ENCODE measurements at regions not wholly inside any gene's neighbourhood (a gene's known extent, or its start where the extent isn't known, plus 50 kb on each side); places are given as distances from the start of the nearest gene placed in this dataset.

DNA sequence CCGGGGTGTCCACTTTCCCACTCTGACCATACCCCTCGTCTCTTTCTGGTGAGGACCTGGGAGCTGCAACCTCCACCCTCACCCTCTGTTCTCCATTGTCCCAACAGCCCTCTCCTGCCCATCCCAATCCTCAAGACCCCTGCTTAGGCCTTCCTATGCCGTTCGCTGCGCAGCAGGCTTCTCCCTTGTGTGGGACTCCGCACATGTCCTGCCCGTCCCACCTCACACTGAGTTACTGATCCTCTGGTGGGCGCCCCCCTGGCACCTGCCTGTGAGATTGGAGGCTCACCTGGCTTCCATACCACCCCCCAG lies 119.5 kb upstream of the SNTG2 start:
- DNase-seq (ENCODE audit: low spot score): no peak
- peaks cover 11% of the 10 kb centered on the region for H3K27me3 Mint-ChIP-seq (ENCODE audit: insufficient read depth, low read depth, poor library complexity)
- no peaks in the 10 kb centered on the region for H3K27me3 ChIP-seq (ENCODE audit: insufficient read depth)
- TF ChIP-seq ZNF331 (CRISPR knock-in tag; IDR thresholded peaks at IDR 0.05; ENCODE audit: low read depth) (no peak), ZNF114 (CRISPR knock-in tag; IDR thresholded peaks at IDR 0.05) (no peak), POLR2AphosphoS5 (IDR thresholded peaks at IDR 0.05; ENCODE audit: low read depth) (no peak), EZH2 (IDR thresholded peaks at IDR 0.05; ENCODE audit: low read depth, unreplicated experiment) (no peak), JUNB (IDR thresholded peaks at IDR 0.05; ENCODE audit: unreplicated experiment) (no peak), EZH2phosphoT487 (IDR thresholded peaks at IDR 0.05; ENCODE audit: unreplicated experiment) (no peak), STAT1 (IDR thresholded peaks at IDR 0.05; ENCODE audit: unreplicated experiment) (no peak), CREB1 (CRISPR knock-in tag; IDR thresholded peaks at IDR 0.05; ENCODE audit: low read depth) (no peak), NANOG (IDR thresholded peaks at IDR 0.05; ENCODE audit: borderline replicate concordance) (no peak)
- TF ChIP-seq, protein P1, sequence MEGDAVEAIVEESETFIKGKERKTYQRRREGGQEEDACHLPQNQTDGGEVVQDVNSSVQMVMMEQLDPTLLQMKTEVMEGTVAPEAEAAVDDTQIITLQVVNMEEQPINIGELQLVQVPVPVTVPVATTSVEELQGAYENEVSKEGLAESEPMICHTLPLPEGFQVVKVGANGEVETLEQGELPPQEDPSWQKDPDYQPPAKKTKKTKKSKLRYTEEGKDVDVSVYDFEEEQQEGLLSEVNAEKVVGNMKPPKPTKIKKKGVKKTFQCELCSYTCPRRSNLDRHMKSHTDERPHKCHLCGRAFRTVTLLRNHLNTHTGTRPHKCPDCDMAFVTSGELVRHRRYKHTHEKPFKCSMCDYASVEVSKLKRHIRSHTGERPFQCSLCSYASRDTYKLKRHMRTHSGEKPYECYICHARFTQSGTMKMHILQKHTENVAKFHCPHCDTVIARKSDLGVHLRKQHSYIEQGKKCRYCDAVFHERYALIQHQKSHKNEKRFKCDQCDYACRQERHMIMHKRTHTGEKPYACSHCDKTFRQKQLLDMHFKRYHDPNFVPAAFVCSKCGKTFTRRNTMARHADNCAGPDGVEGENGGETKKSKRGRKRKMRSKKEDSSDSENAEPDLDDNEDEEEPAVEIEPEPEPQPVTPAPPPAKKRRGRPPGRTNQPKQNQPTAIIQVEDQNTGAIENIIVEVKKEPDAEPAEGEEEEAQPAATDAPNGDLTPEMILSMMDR (conservative IDR thresholded peaks at IDR 0.05; ENCODE audit: low read depth in 2 of 2): no peak
- TF ChIP-seq, protein P2, sequence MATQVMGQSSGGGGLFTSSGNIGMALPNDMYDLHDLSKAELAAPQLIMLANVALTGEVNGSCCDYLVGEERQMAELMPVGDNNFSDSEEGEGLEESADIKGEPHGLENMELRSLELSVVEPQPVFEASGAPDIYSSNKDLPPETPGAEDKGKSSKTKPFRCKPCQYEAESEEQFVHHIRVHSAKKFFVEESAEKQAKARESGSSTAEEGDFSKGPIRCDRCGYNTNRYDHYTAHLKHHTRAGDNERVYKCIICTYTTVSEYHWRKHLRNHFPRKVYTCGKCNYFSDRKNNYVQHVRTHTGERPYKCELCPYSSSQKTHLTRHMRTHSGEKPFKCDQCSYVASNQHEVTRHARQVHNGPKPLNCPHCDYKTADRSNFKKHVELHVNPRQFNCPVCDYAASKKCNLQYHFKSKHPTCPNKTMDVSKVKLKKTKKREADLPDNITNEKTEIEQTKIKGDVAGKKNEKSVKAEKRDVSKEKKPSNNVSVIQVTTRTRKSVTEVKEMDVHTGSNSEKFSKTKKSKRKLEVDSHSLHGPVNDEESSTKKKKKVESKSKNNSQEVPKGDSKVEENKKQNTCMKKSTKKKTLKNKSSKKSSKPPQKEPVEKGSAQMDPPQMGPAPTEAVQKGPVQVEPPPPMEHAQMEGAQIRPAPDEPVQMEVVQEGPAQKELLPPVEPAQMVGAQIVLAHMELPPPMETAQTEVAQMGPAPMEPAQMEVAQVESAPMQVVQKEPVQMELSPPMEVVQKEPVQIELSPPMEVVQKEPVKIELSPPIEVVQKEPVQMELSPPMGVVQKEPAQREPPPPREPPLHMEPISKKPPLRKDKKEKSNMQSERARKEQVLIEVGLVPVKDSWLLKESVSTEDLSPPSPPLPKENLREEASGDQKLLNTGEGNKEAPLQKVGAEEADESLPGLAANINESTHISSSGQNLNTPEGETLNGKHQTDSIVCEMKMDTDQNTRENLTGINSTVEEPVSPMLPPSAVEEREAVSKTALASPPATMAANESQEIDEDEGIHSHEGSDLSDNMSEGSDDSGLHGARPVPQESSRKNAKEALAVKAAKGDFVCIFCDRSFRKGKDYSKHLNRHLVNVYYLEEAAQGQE (IDR thresholded peaks at IDR 0.05; ENCODE audit: unreplicated experiment): no peak
- TF ChIP-seq, protein P3, sequence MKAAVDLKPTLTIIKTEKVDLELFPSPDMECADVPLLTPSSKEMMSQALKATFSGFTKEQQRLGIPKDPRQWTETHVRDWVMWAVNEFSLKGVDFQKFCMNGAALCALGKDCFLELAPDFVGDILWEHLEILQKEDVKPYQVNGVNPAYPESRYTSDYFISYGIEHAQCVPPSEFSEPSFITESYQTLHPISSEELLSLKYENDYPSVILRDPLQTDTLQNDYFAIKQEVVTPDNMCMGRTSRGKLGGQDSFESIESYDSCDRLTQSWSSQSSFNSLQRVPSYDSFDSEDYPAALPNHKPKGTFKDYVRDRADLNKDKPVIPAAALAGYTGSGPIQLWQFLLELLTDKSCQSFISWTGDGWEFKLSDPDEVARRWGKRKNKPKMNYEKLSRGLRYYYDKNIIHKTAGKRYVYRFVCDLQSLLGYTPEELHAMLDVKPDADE (IDR thresholded peaks at IDR 0.05): no peak
- TF ChIP-seq, protein P4, sequence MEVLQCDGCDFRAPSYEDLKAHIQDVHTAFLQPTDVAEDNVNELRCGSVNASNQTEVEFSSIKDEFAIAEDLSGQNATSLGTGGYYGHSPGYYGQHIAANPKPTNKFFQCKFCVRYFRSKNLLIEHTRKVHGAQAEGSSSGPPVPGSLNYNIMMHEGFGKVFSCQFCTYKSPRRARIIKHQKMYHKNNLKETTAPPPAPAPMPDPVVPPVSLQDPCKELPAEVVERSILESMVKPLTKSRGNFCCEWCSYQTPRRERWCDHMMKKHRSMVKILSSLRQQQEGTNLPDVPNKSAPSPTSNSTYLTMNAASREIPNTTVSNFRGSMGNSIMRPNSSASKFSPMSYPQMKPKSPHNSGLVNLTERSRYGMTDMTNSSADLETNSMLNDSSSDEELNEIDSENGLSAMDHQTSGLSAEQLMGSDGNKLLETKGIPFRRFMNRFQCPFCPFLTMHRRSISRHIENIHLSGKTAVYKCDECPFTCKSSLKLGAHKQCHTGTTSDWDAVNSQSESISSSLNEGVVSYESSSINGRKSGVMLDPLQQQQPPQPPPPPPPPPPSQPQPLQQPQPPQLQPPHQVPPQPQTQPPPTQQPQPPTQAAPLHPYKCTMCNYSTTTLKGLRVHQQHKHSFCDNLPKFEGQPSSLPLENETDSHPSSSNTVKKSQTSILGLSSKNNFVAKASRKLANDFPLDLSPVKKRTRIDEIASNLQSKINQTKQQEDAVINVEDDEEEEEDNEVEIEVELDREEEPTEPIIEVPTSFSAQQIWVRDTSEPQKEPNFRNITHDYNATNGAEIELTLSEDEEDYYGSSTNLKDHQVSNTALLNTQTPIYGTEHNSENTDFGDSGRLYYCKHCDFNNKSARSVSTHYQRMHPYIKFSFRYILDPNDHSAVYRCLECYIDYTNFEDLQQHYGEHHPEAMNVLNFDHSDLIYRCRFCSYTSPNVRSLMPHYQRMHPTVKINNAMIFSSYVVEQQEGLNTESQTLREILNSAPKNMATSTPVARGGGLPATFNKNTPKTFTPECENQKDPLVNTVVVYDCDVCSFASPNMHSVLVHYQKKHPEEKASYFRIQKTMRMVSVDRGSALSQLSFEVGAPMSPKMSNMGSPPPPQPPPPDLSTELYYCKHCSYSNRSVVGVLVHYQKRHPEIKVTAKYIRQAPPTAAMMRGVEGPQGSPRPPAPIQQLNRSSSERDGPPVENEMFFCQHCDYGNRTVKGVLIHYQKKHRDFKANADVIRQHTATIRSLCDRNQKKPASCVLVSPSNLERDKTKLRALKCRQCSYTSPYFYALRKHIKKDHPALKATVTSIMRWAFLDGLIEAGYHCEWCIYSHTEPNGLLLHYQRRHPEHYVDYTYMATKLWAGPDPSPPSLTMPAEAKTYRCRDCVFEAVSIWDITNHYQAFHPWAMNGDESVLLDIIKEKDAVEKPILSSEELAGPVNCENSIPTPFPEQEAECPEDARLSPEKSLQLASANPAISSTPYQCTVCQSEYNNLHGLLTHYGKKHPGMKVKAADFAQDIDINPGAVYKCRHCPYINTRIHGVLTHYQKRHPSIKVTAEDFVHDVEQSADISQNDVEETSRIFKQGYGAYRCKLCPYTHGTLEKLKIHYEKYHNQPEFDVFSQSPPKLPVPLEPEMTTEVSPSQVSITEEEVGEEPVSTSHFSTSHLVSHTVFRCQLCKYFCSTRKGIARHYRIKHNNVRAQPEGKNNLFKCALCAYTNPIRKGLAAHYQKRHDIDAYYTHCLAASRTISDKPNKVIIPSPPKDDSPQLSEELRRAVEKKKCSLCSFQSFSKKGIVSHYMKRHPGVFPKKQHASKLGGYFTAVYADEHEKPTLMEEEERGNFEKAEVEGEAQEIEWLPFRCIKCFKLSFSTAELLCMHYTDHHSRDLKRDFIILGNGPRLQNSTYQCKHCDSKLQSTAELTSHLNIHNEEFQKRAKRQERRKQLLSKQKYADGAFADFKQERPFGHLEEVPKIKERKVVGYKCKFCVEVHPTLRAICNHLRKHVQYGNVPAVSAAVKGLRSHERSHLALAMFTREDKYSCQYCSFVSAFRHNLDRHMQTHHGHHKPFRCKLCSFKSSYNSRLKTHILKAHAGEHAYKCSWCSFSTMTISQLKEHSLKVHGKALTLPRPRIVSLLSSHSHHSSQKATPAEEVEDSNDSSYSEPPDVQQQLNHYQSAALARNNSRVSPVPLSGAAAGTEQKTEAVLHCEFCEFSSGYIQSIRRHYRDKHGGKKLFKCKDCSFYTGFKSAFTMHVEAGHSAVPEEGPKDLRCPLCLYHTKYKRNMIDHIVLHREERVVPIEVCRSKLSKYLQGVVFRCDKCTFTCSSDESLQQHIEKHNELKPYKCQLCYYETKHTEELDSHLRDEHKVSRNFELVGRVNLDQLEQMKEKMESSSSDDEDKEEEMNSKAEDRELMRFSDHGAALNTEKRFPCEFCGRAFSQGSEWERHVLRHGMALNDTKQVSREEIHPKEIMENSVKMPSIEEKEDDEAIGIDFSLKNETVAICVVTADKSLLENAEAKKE (CRISPR knock-in tag; IDR thresholded peaks at IDR 0.05): no peak
- H3K4me2 ChIP-seq: no peak overlapping the region
- no peaks in the 10 kb centered on the region for H3K36me3 ChIP-seq (ENCODE audit: insufficient read depth)
- H3K27ac Mint-ChIP-seq: no peak overlapping the region
- no peak; the same call in 2 of the 3 replicates for ATAC-seq
- no peak overlapping the region for H3K27ac ChIP-seq (ENCODE audit: low read depth)
- peaks cover 18% of the 10 kb centered on the region for H3K4me1 Mint-ChIP-seq
- H3K4me1 ChIP-seq (ENCODE audit: insufficient read depth): peaks cover 7% of the 10 kb centered on the region; the same call in 1 of the 2 replicates
- no peaks in the 10 kb centered on the region for H3K79me2 ChIP-seq (replicated peaks; ENCODE audit: insufficient read depth)
- H3K9me2 ChIP-seq (ENCODE audit: insufficient read depth): peaks cover 18% of the 10 kb centered on the region; the same call in 1 of the 2 replicates
- H3K36me3 Mint-ChIP-seq (ENCODE audit: low read depth): no peaks in the 10 kb centered on the region
- no peak overlapping the region for H2AFZ ChIP-seq
- no peak overlapping the region for H3K4me3 Mint-ChIP-seq
- H3K9me3 Mint-ChIP-seq: no peaks in the 10 kb centered on the region
- no peak overlapping the region for H3K4me3 ChIP-seq
- H4K20me1 ChIP-seq (replicated peaks; ENCODE audit: insufficient read depth): no peaks in the 10 kb centered on the region
- H3F3A ChIP-seq (replicated peaks; ENCODE audit: low read depth): 0 out of 2 replicates have a peak, but pooled peaks cover 3% of the 10 kb centered on the region

Data from GM23338 (cell line).